CD1c-positive myeloid dendritic cell (primary cell): ENCODE measurements at regions not wholly inside any gene's neighbourhood (a gene's known extent, or its start where the extent isn't known, plus 50 kb on each side); places are given as distances from the start of the nearest gene placed in this dataset.

Source experiments
- DNase-seq: peaks from one replicate; pipeline ENCODE4 v3.0.0-alpha.2; 2016; ENCODE audit errors: extremely low spot score

GRCh38 chr11:62030071-62030684, 62.7 kb upstream of the FTH1 start:
- DNase-seq: no peak

GRCh38 chr11:62026739-62027370, 59.4 kb upstream of the FTH1 start:
- no peak for DNase-seq

- DNase-seq: peak; percentile 98
Measured at GRCh38 chr11:62025487-62026105, 58.2 kb upstream of the FTH1 start.

- DNase-seq: peak; percentile 55
Measured at GRCh38 chr11:62024936-62025486, 57.6 kb upstream of the FTH1 start.

- no peak for DNase-seq
Measured at GRCh38 chr11:62022211-62022610, 54.8 kb upstream of the FTH1 start.

GRCh38 chr11:62020661-62021060, 53.2 kb upstream of the FTH1 start:
- peak; percentile 79 for DNase-seq

GRCh38 chr11:62018981-62019664, 51.7 kb upstream of the FTH1 start:
- DNase-seq: peak; percentile 72

GRCh38 chr11:62017878-62018655, 50.6 kb upstream of the FTH1 start:
- no peak for DNase-seq
